Cardiac fibroblast (primary cell): ENCODE measurements at regions not wholly inside any gene's neighbourhood (a gene's known extent, or its start where the extent isn't known, plus 50 kb on each side); places are given as distances from the start of the nearest gene placed in this dataset.

Source experiments
- DNase-seq, 2 donors: peaks; one replicate each; pipeline versions ENCODE4 v3.0.0 to v3.0.0-alpha.2; 2010; ENCODE audit warnings: low read depth in 2 of 2
- H3K4me3 ChIP-seq, 2 donors: replicated peaks in 1 of 2; 1 replicate in 1 of 2; 2 replicates in 1 of 2; pipeline ENCODE4 v1.5.1; 2011; ENCODE audit warnings: low read depth in 2 of 2, low read length in 2 of 2, mild to moderate bottlenecking in 2 of 2, moderate library complexity in 1 of 2
- TF ChIP-seq, protein P1 (sequence below): IDR thresholded peaks from one replicate; pipeline ENCODE4 v1.5.1; 2011; ENCODE audit warnings: low read depth, mild to moderate bottlenecking, low read length, inconsistent platforms

GRCh38 chr9:71544464-71544863 lies 223.8 kb downstream of the CEMIP2 start:
- TF ChIP-seq, protein P1, sequence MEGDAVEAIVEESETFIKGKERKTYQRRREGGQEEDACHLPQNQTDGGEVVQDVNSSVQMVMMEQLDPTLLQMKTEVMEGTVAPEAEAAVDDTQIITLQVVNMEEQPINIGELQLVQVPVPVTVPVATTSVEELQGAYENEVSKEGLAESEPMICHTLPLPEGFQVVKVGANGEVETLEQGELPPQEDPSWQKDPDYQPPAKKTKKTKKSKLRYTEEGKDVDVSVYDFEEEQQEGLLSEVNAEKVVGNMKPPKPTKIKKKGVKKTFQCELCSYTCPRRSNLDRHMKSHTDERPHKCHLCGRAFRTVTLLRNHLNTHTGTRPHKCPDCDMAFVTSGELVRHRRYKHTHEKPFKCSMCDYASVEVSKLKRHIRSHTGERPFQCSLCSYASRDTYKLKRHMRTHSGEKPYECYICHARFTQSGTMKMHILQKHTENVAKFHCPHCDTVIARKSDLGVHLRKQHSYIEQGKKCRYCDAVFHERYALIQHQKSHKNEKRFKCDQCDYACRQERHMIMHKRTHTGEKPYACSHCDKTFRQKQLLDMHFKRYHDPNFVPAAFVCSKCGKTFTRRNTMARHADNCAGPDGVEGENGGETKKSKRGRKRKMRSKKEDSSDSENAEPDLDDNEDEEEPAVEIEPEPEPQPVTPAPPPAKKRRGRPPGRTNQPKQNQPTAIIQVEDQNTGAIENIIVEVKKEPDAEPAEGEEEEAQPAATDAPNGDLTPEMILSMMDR, result no peak
- no peak overlapping the region for H3K4me3 ChIP-seq
- no peak for DNase-seq

DNA sequence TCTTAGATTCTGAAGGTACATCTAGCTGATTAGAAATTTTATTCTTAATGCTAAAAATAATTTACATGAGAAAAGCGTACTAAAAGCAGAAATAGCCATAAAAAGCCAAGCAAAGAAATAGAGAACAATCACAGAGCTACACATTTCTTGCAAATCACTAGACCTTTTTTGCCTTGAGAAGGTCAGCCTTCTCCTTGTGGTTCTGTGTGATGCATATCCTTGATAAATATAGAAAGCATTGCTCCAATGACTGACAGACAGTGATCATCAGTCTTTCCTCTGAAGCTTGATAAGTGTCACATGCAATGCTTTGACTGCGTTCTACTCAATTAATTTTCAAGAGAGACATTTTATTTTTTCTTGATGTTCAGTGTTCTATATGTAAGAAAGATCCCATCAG lies 226.9 kb downstream of the CEMIP2 start:
- no peak for DNase-seq

DNA sequence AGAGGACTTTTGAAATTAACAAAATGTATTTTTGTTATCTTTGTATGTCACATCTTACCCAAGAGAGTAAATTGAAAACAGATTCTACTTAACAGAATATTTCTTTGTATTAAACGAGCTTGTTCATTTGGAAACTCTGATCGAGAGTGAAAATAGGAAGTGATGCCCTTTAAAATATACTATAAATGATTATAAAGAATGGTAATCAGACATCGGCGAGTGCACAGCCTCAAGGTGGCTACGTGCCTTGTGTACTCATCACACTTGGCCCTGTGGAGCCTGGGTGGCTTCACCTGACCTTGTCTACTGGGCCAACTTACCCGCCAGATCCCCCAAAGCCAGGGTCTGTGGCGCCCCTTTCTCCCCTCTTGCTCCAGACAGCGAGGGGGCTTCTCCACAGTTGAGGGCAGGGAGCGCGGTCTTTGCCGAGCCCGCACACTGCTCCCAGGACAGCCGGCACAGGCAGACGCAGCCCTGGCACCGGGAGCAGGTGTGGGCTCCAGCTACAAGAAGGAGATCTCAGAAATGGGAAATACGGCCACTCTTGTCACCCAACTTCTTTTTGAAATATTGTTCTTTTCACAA lies 243.2 kb downstream of the CEMIP2 start:
- TF ChIP-seq, protein P1, result no peak
- no peak for DNase-seq

More for the DNA sequence above, 226.9 kb downstream of the CEMIP2 start:
- TF ChIP-seq, protein P1, result no peak
- no peak overlapping the region for H3K4me3 ChIP-seq

DNA sequence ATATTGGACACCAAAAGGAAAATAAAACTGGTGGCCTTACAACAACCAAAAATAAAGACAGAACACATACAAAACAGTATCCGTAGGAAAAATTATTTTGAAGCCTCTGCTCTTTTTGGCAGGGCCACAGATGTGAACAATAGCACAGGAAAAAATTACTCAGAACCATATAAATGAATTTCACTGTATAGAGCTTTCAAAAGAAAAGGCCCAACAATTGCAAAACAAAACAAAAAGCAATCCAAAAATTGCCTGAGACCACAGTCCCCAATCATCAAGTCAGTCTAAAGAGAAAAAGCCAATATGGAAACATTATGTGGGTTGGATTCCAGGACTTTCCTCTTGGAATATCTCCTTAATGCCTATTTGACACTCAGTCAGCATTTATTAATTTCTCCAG lies 243.8 kb downstream of the CEMIP2 start:
- no peak overlapping the region for H3K4me3 ChIP-seq
- TF ChIP-seq, protein P1, result no peak
- DNase-seq, result no peak

More for the DNA sequence above, 243.2 kb downstream of the CEMIP2 start:
- no peak overlapping the region for H3K4me3 ChIP-seq

- TF ChIP-seq, protein P1, result no peak
- no peak for DNase-seq
- no peak overlapping the region for H3K4me3 ChIP-seq
Measured at GRCh38 chr9:71521132-71521531, 247.2 kb downstream of the CEMIP2 start.

DNA sequence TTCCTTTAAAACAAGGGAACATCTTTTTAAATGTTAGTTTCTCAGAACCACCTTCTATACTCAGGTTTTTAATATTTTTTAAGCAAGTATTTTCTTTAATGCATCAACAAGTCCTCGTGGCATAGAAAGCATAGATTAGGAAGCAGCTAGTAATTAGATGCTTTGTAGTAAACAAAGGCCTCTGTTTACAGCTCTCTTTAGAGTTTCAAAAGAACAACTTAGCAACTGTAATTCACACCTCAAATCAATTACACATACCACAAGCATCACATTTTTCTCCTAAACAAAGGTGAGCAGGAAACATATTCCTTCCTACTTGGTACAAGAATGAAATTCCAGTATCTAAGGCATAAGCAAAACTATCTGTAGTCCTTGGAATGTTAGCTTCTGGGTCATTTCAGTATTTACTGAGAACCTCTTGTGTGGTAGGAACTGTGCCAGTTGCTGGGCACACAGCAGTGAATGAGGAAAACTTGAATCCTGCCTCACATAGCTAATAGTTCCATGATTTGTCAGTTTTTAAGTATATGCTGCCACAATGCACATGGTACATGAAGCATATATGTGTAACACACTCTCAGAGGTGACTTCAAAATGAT lies 249.1 kb downstream of the CEMIP2 start:
- TF ChIP-seq, protein P1, result no peak
- no peak for DNase-seq
- no peak overlapping the region for H3K4me3 ChIP-seq
